ENCODE measurements at regions not wholly inside any gene's neighbourhood (a gene's known extent, or its start where the extent isn't known, plus 50 kb on each side); places are given as distances from the start of the nearest gene placed in this dataset.

DNA sequence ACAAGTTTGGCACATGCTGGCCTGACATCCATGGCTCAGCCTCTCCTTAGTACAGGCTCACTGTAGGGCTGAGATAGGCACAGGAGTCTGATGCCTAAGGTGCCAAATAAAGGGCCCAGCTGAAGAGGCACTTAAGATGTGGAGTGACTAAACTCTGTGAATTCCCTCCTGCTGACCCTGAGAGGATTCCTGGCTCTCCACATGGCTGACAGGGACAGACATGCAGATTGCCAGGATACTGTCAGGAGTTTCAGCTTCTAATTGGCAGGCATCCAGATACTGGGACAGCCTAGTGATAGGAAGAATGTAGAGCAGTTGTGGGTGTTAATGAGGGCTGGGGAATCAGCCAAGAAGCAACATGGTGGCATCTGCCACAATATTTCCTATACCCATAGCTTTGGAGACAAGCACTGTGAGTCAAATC lies 558.7 kb downstream of the INSC start:
- TF ChIP-seq EZH2 (IDR thresholded peaks at IDR 0.05; ENCODE audit: borderline replicate concordance, low read depth, low read length, poor library complexity, severe bottlenecking) (no peak), CTCF (conservative IDR thresholded peaks at IDR 0.05; ENCODE audit: low read depth, low read length) (no peak)
